K562 (cell line): ENCODE measurements at regions not wholly inside any gene's neighbourhood (a gene's known extent, or its start where the extent isn't known, plus 50 kb on each side); places are given as distances from the start of the nearest gene placed in this dataset.

Experiments used
- ATAC-seq: fragments of 200-7000 bp; cut with Tn5 transposase; 3 replicates; pipeline ENCODE4 v1.9.1; 2020; ENCODE audit warnings: moderate library complexity
- BruUV-seq: library from RNA; stranded (reverse); fragments of 400-500 nt; replicated peaks from 2 replicates; lab custom pipeline; 2021; lab: Mats Ljungman, UMichigan
- CTCF ChIA-PET: fragments of 300-600 bp; formaldehyde crosslinking; extraction: SDS; loops from one replicate; lab custom pipeline; 2021; ENCODE audit warnings: low intra/inter-chr PET ratio; lab: Yijun Ruan, JAX
- POLR2A ChIA-PET: fragments of 300-600, 350-650 bp; sonication (Branson Sonifier 250); formaldehyde crosslinking; extraction: SDS; loops from one replicate; lab custom pipeline; 2021; ENCODE audit warnings: antibody characterized with exemption, inconsistent platforms; lab: Yijun Ruan, JAX
- DNase-seq, 4 experiments: peaks; one replicate each; pipeline versions ENCODE4 v3.0.0 to v3.0.0-alpha.2; 2011 to 2018; ENCODE audit warnings: low spot score in 3 of 4, mixed read lengths in 3 of 4; ENCODE audit errors: extremely low read depth in 1 of 4
- FAIRE-seq: peaks from 2 replicates; lab custom pipeline; 2011; peaks lifted over from hg19 to GRCh38; lab: Jason Lieb, UNC
- H2AFZ ChIP-seq: 2 replicates; pipeline ENCODE4 v1.6.0; 2011; ENCODE audit warnings: low read depth, low read length, control low read depth, inconsistent platforms
- H3K27ac ChIP-seq: fragments of 200-600 bp; 3 replicates; pipeline ENCODE4 v1.8.0; 2011; ENCODE audit warnings: low read depth, mild to moderate bottlenecking, control low read depth, inconsistent platforms, low read length, moderate library complexity, mixed read lengths; ENCODE audit errors: extremely low read depth
- H3K27me3 ChIP-seq, 2 experiments: fragments of 300-600 bp in 1 of 2; 2 replicates in 1 of 2; 3 replicates in 1 of 2; pipeline versions ENCODE4 v1.6.0 to v1.8.0; 2011; ENCODE audit warnings: inconsistent platforms in 2 of 2, low read length in 2 of 2, mild to moderate bottlenecking in 1 of 2, mixed read lengths in 1 of 2, moderate library complexity in 1 of 2; ENCODE audit not compliant: control insufficient read depth in 2 of 2, insufficient read depth in 2 of 2
- H3K36me3 ChIP-seq: fragments of 300-600 bp; 3 replicates; pipeline ENCODE4 v1.8.0; 2011; ENCODE audit warnings: mild to moderate bottlenecking, low read length, inconsistent platforms; ENCODE audit not compliant: control insufficient read depth, insufficient read depth
- H3K4me1 ChIP-seq, 2 experiments: fragments of 200-600 bp in 1 of 2; replicated peaks in 1 of 2; 2 replicates in 1 of 2; 3 replicates in 1 of 2; pipeline versions ENCODE4 v1.5.1 to v1.8.0; 2011; ENCODE audit warnings: inconsistent platforms in 2 of 2, low read length in 2 of 2, mild to moderate bottlenecking in 1 of 2, mixed read lengths in 1 of 2, moderate library complexity in 1 of 2; ENCODE audit not compliant: control insufficient read depth in 2 of 2, insufficient read depth in 2 of 2
- H3K4me2 ChIP-seq: 2 replicates; pipeline ENCODE4 v1.6.1; 2011; ENCODE audit warnings: low read length, control low read depth, inconsistent platforms, mixed read lengths; ENCODE audit not compliant: insufficient read depth
- H3K4me3 ChIP-seq: fragments of 200-600 bp; sonication (generic), shearing (Covaris generic); 2 replicates; pipeline ENCODE4 v1.5.1; 2016; ENCODE audit warnings: control low read depth, inconsistent platforms
- H3K79me2 ChIP-seq: fragments of 200-600 bp; 3 replicates; pipeline ENCODE4 v1.8.0; 2011; ENCODE audit warnings: low read length, inconsistent platforms; ENCODE audit not compliant: control insufficient read depth, insufficient read depth
- H3K9ac ChIP-seq, 2 experiments: 2 replicates each; pipeline versions ENCODE4 v1.6.0 to v1.6.1; 2011; ENCODE audit warnings: low read depth in 2 of 2, low read length in 2 of 2, control low read depth in 1 of 2, inconsistent platforms in 1 of 2, mild to moderate bottlenecking in 1 of 2, mixed read lengths in 1 of 2; ENCODE audit not compliant: insufficient read depth in 1 of 2
- H3K9me1 ChIP-seq: one replicate; pipeline ENCODE4 v1.6.0; 2011; ENCODE audit warnings: inconsistent platforms, mild to moderate bottlenecking, low read length, moderate library complexity; ENCODE audit not compliant: control insufficient read depth, insufficient read depth
- H3K9me3 ChIP-seq: replicated peaks from 2 replicates; pipeline ENCODE4 v1.5.1; 2011; ENCODE audit warnings: low read depth, low read length, inconsistent platforms; ENCODE audit not compliant: control insufficient read depth, insufficient read depth
- H4K20me1 ChIP-seq: replicated peaks from 2 replicates; pipeline ENCODE4 v1.6.1; 2011; ENCODE audit warnings: low read length, inconsistent platforms, mixed read lengths; ENCODE audit not compliant: control insufficient read depth, insufficient read depth
- CC2D1A ChIP-seq: fragments of 450-650 bp; IDR thresholded peaks from 2 replicates; pipeline ENCODE4 v1.6.1; 2017; ENCODE audit warnings: mild to moderate bottlenecking
- CCAR2 ChIP-seq: fragments of 200-400 bp; formaldehyde crosslinking; IDR thresholded peaks from 2 replicates; pipeline ENCODE4 v1.6.1; 2017; ENCODE audit warnings: mild to moderate bottlenecking, low read depth, low read length
- FOS ChIP-seq: IDR thresholded peaks from 3 replicates; pipeline ENCODE4 v1.6.1; 2011; ENCODE audit not compliant: insufficient read length; ENCODE audit errors: extremely low read depth
- GABPB2 ChIP-seq: fragments of 250-450 bp; sonication (Bioruptor Pico); conservative IDR thresholded peaks from 2 replicates; pipeline ENCODE4 v1.5.1; 2021; ENCODE audit warnings: mild to moderate bottlenecking
- KAT7 ChIP-seq: sonication (generic); formaldehyde crosslinking; IDR thresholded peaks from 2 replicates; pipeline ENCODE4 v1.8.0; 2022; ENCODE audit warnings: missing genetic modification reagents, mild to moderate bottlenecking, borderline replicate concordance
- KLF10 ChIP-seq: fragments of 250-450 bp; sonication (Bioruptor Pico); IDR thresholded peaks from 2 replicates; pipeline ENCODE4 v1.6.1; 2021; ENCODE audit warnings: matching md5 sums
- L3MBTL2 ChIP-seq: fragments of 450-650 bp; IDR thresholded peaks from 2 replicates; pipeline ENCODE4 v1.6.1; 2016; ENCODE audit warnings: mild to moderate bottlenecking, moderate library complexity
- NONO ChIP-seq, 2 experiments: fragments of 200-400 bp in 1 of 2; fragments of 450-650 bp in 1 of 2; formaldehyde crosslinking in 1 of 2; IDR thresholded peaks; 2 replicates each; pipeline ENCODE4 v1.6.1; 2017; ENCODE audit warnings: low read depth in 2 of 2, mild to moderate bottlenecking in 2 of 2, moderate library complexity in 2 of 2, low read length in 1 of 2
- PHF8 ChIP-seq: fragments of 200-600 bp; sonication (generic); IDR thresholded peaks from 2 replicates; pipeline ENCODE4 v1.6.1; 2012; ENCODE audit warnings: mixed run types, mild to moderate bottlenecking, inconsistent platforms, low read length, moderate library complexity, borderline replicate concordance
- POLR2G ChIP-seq: fragments of 200-400 bp; formaldehyde crosslinking; IDR thresholded peaks from 2 replicates; pipeline ENCODE4 v1.6.1; 2017; ENCODE audit warnings: low read depth, mild to moderate bottlenecking, antibody characterized with exemption, low read length, moderate library complexity
- POLR3G ChIP-seq: IDR thresholded peaks from 2 replicates; pipeline ENCODE4 v1.6.1; 2011; ENCODE audit not compliant: insufficient read length, insufficient replicate concordance; ENCODE audit errors: extremely low read depth
- RBM17 ChIP-seq: fragments of 200-400 bp; formaldehyde crosslinking; IDR thresholded peaks from 2 replicates; pipeline ENCODE4 v1.6.1; 2017; ENCODE audit warnings: low read depth, mild to moderate bottlenecking, low read length, borderline replicate concordance
- SMARCA4 ChIP-seq: fragments of 450-650 bp; IDR thresholded peaks from 2 replicates; pipeline ENCODE4 v1.6.1; 2016
- TAF7 ChIP-seq: fragments of 450-650 bp; IDR thresholded peaks from 2 replicates; pipeline ENCODE4 v1.6.1; 2016; ENCODE audit warnings: missing genetic modification characterization, missing compliant biosample characterization
- TCF7 ChIP-seq: sonication (generic); IDR thresholded peaks from 2 replicates; pipeline ENCODE4 v1.6.1; 2016; ENCODE audit warnings: antibody characterized with exemption, borderline replicate concordance
- ZNF263 ChIP-seq: sonication (generic); formaldehyde crosslinking; IDR thresholded peaks from 2 replicates; pipeline ENCODE4 v1.8.0; 2022; ENCODE audit warnings: mild to moderate bottlenecking, missing genetic modification reagents, borderline replicate concordance
- ZNF76 ChIP-seq: fragments of 250-450 bp; sonication (Bioruptor Pico); IDR thresholded peaks from 2 replicates; pipeline ENCODE4 v1.4.0; 2020; ENCODE audit warnings: mild to moderate bottlenecking, moderate library complexity, borderline replicate concordance
- WGBS: fragments of 100-300 bp; shearing (Covaris generic); methylation state at CpG from one replicate; pipeline ENCODE4 v1.1.6; 2016; ENCODE audit warnings: low coverage, mixed read lengths; ENCODE audit not compliant: insufficient coverage; ENCODE audit errors: missing lambda C conversion rate; 5-methylcytosine and 5-hydroxymethylcytosine counted together
- in situ Hi-C: fragments of 300-500 bp; cut with MboI; formaldehyde crosslinking; loops from 4 replicates; pipeline ENCODE4 v1.15.0; 2018; ENCODE audit warnings: inconsistent platforms, mixed read lengths
- intact Hi-C: fragments of 100-400 bp; cut with micrococcal nuclease; formaldehyde crosslinking; loops from 2 replicates; pipeline ENCODE4 v1.14.2; 2022
- TF ChIP-seq, protein P1 (sequence below): IDR thresholded peaks from 2 replicates; pipeline ENCODE4 v1.6.1; 2014; ENCODE audit warnings: antibody characterized with exemption

DNA sequence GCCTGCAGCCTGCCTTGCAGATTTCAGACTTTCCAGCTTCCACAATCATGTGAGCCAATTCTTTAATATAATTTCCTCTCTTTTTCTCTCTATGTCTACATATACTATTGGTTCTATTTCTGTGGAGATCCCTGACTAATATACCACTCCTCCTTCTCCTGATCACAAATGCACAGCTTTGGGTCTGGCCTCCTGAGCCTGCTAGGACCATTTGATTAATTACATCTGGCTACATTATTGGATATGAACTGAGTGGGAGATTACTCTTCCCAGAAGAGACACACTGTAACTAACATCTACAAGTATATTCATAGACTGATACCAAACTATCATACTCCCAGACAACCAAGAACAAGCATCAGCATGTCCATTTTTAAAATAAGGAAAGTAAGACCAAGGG, 188.9 kb upstream of the LMCD1 start:
- no peak for DNase-seq
- Histone ChIP-seq H3K9me3 (no peaks in the 10 kb centered on the region; the same call in 1 of the 2 replicates), H3K4me2 (no peak overlapping the region), H4K20me1 (no peaks in the 10 kb centered on the region), H3K9ac (no peak overlapping the region), H3K27me3 (no peaks in the 10 kb centered on the region), H3K79me2 (no peaks in the 10 kb centered on the region), H3K4me3 (no peak overlapping the region), H2AFZ (no peak overlapping the region), H3K9me1 (no peaks in the 10 kb centered on the region), H3K4me1 (no peaks in the 10 kb centered on the region), H3K27ac (no peak overlapping the region), H3K36me3 (no peaks in the 10 kb centered on the region)
- no peak for FAIRE-seq
- intact Hi-C loops (no loop called here), in situ Hi-C loops (no loop called here)
- TF ChIP-seq ZNF76 (no peak), KAT7 (no peak), TAF7 (tag) (no peak), CC2D1A (no peak), GABPB2 (CRISPR knock-in tag) (no peak), POLR2G (no peak), SMARCA4 (no peak), TCF7 (no peak)
- no peak for ATAC-seq
- BruUV-seq, result no TSS peak
- ChIA-PET CTCF (no interaction called here), POLR2A (no interaction called here)

DNA sequence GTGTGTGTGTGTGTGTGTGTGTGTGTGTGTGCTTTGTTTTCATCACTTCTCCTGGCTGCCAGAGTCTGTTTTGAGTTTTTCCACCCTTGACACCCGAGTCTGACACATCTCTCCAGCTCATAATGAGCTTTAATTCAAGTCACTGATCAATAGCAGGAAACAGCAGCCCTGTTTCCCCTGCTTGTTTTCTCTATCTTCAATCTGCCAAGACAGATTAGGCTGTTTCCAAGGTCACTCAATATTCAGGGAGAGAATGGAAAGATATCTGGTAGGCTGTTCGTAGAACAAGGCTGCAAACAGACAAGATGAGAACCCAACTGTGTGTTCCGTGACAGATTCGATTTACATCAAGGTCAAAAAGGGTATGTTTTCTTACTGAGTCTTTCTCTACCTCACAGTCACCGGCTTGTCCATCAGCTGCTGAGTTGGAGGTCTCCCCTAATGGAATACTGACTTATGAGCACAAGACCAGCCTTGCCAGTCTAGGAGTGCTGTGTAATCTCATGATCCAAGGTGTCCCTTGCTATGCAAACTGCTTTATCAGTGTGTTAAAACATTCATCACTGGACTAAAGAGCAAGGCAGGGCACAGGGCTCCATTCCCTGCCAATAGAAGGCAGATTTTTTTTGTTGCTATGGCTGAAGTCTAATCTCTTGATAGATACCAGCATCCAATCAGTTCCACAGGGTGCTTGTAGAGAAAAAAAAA, 187.9 kb upstream of the LMCD1 start:
- ChIA-PET CTCF (no interaction called here), POLR2A (no interaction called here)
- Histone ChIP-seq H3K27me3 (no peaks in the 10 kb centered on the region), H3K27ac (no peak overlapping the region), H3K9ac (no peak overlapping the region), H2AFZ (no peak overlapping the region), H3K9me1 (no peaks in the 10 kb centered on the region), H4K20me1 (no peaks in the 10 kb centered on the region), H3K4me1 (no peaks in the 10 kb centered on the region), H3K4me3 (no peak overlapping the region), H3K4me2 (no peak overlapping the region), H3K79me2 (no peaks in the 10 kb centered on the region), H3K9me3 (no peaks in the 10 kb centered on the region), H3K36me3 (no peaks in the 10 kb centered on the region)
- ATAC-seq (no peak), DNase-seq (no peak), FAIRE-seq (no peak)
- intact Hi-C loops, result no loop called here
- no TSS peak for BruUV-seq
- 0% methylated on average over 5 of the region's 5 CpGs for WGBS
- in situ Hi-C loops, result no loop called here
- no peak for TF ChIP-seq ZNF263 (CRISPR knock-in tag)
- TF ChIP-seq, protein P1, sequence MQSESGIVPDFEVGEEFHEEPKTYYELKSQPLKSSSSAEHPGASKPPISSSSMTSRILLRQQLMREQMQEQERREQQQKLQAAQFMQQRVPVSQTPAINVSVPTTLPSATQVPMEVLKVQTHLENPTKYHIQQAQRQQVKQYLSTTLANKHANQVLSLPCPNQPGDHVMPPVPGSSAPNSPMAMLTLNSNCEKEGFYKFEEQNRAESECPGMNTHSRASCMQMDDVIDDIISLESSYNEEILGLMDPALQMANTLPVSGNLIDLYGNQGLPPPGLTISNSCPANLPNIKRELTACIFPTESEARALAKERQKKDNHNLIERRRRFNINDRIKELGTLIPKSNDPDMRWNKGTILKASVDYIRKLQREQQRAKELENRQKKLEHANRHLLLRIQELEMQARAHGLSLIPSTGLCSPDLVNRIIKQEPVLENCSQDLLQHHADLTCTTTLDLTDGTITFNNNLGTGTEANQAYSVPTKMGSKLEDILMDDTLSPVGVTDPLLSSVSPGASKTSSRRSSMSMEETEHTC, result no peak
- no peak for TF ChIP-seq FOS
- TF ChIP-seq RBM17, result no peak
- TF ChIP-seq POLR3G, result no peak
- TF ChIP-seq CCAR2, result no peak
- no peak for TF ChIP-seq KLF10 (CRISPR knock-in tag)
- no peak for TF ChIP-seq NONO (IDR thresholded peaks at IDR 0.05; ENCODE audit: low read depth in 2 of 2, low read length in 1 of 2)
- TF ChIP-seq L3MBTL2, result no peak
- no peak for TF ChIP-seq PHF8
